ENCODE measurements at regions not wholly inside any gene's neighbourhood (a gene's known extent, or its start where the extent isn't known, plus 50 kb on each side); places are given as distances from the start of the nearest gene placed in this dataset.

DNA sequence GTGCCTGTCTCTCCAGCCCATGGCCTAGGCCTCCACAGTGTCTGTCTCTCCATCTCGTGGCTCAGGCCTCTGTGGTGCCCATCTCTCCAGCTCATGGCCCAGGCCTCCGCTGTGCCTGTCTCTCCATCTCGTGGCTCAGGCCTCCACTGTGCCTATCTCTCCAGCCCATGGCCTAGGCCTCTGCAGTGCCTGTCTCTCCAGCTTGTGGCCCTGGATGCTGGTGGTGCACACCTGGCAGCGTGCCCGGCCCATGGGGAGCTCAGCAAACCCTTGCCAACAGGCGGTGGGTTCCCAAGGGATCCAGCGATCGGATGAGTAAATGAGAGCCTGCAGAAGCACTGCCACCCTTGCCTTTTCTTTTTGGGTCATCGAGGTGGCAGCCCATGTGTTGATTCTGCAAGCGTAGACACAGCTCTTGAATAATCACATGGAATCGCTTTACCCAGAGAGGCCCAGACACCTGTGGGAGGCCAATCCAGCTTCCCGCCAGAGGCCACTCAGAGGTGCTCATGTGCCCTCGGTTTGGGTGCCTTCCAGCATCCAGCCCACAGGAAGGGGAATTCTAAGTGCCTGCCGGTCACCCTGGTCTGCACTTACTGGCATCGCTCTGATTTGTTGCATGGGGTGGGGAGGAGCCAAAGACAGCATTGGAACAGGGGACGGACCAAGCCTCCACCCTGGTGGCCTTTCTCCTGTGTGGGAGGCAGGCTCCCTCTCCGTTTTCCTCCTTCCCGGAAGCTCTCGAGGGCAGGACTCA, 101.8 kb upstream of the HDAC4 start:
- Mint-ChIP-seq H3K27me3 (ENCODE audit: unreplicated experiment) (peaks cover 8% of the 10 kb centered on the region), H3K9me3 (ENCODE audit: unreplicated experiment) (no peaks in the 10 kb centered on the region), H3K4me1 (ENCODE audit: unreplicated experiment) (peaks cover 2% of the 10 kb centered on the region), H3K4me3 (ENCODE audit: unreplicated experiment) (no peak overlapping the region), H3K36me3 (ENCODE audit: low read depth, unreplicated experiment) (peaks cover 5% of the 10 kb centered on the region), H3K27ac (ENCODE audit: unreplicated experiment) (no peak overlapping the region)
- DNase-seq (ENCODE audit: low spot score) = no peak
- TF ChIP-seq, protein P1, sequence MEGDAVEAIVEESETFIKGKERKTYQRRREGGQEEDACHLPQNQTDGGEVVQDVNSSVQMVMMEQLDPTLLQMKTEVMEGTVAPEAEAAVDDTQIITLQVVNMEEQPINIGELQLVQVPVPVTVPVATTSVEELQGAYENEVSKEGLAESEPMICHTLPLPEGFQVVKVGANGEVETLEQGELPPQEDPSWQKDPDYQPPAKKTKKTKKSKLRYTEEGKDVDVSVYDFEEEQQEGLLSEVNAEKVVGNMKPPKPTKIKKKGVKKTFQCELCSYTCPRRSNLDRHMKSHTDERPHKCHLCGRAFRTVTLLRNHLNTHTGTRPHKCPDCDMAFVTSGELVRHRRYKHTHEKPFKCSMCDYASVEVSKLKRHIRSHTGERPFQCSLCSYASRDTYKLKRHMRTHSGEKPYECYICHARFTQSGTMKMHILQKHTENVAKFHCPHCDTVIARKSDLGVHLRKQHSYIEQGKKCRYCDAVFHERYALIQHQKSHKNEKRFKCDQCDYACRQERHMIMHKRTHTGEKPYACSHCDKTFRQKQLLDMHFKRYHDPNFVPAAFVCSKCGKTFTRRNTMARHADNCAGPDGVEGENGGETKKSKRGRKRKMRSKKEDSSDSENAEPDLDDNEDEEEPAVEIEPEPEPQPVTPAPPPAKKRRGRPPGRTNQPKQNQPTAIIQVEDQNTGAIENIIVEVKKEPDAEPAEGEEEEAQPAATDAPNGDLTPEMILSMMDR (IDR thresholded peaks at IDR 0.05; ENCODE audit: unreplicated experiment) = no peak

DNA sequence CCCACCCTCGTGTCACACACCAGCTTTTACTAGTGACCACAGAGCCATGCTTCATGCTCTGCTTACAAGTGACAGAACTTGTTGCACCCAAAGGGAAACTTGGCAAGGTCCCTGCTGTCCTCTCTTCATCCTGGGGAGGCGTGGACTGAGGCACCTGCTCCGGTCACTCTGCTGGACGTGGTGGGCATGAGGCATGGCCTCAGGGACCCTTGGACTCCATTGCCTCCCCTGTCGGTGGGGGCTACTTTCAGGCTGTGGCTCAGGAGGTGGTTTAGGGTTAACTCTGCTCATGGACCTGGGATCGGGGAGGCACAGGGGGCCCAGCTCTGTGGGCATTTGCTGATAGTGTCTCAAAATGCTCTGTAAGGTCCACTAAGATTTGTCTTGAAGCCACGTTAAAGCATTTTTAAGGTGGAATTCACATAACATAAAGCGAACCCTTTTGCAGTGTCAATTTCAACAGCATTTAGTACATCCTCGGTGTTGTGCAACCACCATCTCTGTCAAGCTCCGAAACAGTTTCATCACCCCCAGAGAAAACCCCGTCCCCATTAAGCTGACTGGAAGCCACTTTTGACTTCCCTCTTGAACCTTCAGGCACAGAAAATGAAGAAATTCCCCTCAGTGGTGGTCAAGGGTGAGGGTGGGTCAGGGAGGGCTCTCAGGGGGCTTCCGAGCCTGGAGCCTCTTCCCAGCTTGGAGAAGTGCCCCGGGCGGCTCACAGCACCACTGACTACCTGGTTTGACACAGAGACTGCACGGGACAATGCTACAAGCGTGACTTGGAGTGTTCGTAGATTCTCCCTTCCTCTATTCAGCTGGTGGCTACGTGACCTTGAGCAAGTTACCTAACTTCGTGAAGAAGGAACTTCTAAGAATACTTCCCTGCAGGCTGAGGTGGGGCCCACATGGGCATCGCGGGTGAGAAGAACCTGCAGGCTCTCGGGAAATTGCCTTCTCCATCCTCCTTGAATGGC, 100.0 kb upstream of the HDAC4 start:
- peaks cover 14% of the 10 kb centered on the region for H3K4me1 Mint-ChIP-seq (ENCODE audit: unreplicated experiment)
- DNase-seq (ENCODE audit: low spot score) = no peak
- TF ChIP-seq, protein P1 (IDR thresholded peaks at IDR 0.05; ENCODE audit: unreplicated experiment) = no peak
- H3K36me3 Mint-ChIP-seq (ENCODE audit: low read depth, unreplicated experiment) = peaks cover 5% of the 10 kb centered on the region
- H3K27me3 Mint-ChIP-seq (ENCODE audit: unreplicated experiment) = peaks cover 15% of the 10 kb centered on the region
- no peak overlapping the region for H3K4me3 Mint-ChIP-seq (ENCODE audit: unreplicated experiment)
- H3K9me3 Mint-ChIP-seq (ENCODE audit: unreplicated experiment) = no peaks in the 10 kb centered on the region
- H3K27ac Mint-ChIP-seq (ENCODE audit: unreplicated experiment) = no peak overlapping the region

DNA sequence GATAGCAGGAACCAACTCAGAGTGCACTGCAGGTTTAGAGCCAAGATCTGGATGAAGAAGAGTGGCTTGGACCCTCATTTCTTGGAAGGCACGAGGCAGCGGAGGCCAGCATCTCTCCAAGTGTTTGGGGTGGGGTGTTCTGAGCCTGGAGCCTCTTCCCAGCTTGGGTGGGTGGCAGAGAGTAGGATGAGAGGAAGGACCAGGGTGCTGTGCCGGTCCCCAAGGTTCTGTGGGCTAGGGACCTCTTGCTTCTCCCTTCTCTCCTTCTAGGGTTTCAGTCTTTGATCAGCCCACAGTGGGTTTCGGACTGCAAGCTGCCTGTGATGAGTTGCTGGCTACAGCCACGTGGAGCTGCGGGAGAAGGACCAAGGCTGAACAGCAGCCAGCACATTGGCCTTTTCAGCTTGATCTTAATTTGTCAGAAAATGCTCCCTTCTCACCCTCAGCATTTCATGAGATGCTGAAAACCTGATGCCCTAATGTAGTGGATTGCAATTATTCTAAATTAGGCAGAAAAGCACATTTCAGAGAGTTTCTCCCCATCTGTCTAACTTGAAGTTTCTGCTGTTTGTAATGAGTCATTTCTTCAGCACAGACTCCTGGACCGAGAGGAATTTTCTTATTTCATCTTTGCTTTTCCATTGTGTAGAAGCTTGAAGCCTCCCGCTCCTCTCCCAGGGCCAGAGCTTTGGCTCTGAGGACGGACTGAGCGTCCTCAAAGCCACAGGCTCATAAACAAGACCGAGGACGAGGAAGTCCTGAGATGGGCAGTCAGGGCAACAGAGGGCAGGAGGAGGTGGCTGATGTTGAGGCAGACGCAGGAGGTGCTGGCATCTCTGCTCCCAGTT, 99.1 kb upstream of the HDAC4 start:
- peaks cover 5% of the 10 kb centered on the region for H3K36me3 Mint-ChIP-seq (ENCODE audit: low read depth, unreplicated experiment)
- H3K9me3 Mint-ChIP-seq (ENCODE audit: unreplicated experiment) = no peaks in the 10 kb centered on the region
- peaks cover 14% of the 10 kb centered on the region for H3K27me3 Mint-ChIP-seq (ENCODE audit: unreplicated experiment)
- no peak overlapping the region for H3K4me3 Mint-ChIP-seq (ENCODE audit: unreplicated experiment)
- TF ChIP-seq, protein P1 (IDR thresholded peaks at IDR 0.05; ENCODE audit: unreplicated experiment) = no peak
- no peak for DNase-seq (ENCODE audit: low spot score)
- H3K27ac Mint-ChIP-seq (ENCODE audit: unreplicated experiment) = no peak overlapping the region
- peaks cover 24% of the 10 kb centered on the region for H3K4me1 Mint-ChIP-seq (ENCODE audit: unreplicated experiment)

DNA sequence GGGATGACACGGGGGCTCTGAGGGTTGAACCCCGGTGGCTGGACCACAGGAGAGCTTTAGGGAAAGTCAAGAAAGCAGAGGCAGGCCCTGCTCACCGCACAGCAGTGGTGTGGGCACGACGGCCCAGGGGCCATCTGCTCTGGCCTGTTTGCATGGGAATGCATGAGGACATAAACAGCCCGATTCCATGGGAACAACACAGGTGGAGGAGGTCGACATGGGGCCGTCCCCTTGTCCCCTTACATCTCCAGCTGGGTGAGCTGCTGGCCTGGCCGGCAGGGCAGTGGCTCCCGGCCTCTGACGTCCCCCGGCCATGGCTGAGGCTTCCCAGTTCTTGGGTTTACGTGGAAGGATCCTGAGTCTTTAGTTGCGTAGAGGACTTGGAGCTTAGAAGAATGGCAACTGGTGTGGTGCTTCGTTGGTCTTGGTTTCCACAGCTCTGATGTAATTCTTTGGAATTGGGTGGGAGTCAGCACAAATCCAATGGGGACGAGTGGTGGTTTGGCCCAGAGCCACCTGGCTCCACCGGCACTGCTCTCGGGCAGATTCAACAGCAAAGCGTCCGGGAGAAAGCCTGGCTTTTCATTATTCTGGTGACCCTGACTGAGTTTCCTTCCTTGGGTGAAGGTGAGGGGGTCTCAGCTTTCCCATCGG, 98.3 kb upstream of the HDAC4 start:
- peaks cover 5% of the 10 kb centered on the region for H3K36me3 Mint-ChIP-seq (ENCODE audit: low read depth, unreplicated experiment)
- TF ChIP-seq, protein P1 (IDR thresholded peaks at IDR 0.05; ENCODE audit: unreplicated experiment) = no peak
- H3K9me3 Mint-ChIP-seq (ENCODE audit: unreplicated experiment) = no peaks in the 10 kb centered on the region
- H3K27ac Mint-ChIP-seq (ENCODE audit: unreplicated experiment) = no peak overlapping the region
- H3K4me1 Mint-ChIP-seq (ENCODE audit: unreplicated experiment) = peaks cover 29% of the 10 kb centered on the region
- DNase-seq (ENCODE audit: low spot score) = no peak
- no peak overlapping the region for H3K4me3 Mint-ChIP-seq (ENCODE audit: unreplicated experiment)
- H3K27me3 Mint-ChIP-seq (ENCODE audit: unreplicated experiment) = peaks cover 17% of the 10 kb centered on the region

All from endothelial cell (in vitro differentiated cells).